DMS153 (cell line): ENCODE measurements at regions not wholly inside any gene's neighbourhood (a gene's known extent, or its start where the extent isn't known, plus 50 kb on each side); places are given as distances from the start of the nearest gene placed in this dataset.

ENCODE experiments used
- DNase-seq: peaks from one replicate; lab custom pipeline; 2025; lab: John Stamatoyannopoulos, UW

DNA sequence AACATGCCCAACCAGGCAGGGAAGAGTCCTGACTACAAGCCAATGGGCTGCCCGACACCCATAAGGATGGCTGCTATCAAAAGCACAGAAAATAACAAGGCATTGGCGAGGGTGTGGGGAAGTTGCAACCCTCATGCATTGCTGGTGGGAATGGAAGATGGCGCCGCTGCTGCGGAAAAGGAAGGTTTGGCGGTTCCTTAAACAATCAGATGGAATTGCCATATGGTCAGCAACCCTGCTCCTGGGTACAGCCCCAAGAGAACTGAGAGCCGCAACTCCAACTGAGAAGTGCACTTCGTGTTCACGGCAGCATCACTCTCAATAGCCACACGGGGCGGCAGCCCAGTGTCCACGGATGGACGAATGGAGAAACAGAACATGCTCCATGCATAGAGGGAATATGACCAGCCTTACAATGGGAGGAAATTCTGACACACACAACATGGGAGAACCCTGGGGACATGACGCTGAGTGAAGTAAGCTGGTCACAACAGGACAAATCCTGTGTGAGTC lies 193.3 kb downstream of the RBFOX3 start:
- DNase-seq, result no peak

DNA sequence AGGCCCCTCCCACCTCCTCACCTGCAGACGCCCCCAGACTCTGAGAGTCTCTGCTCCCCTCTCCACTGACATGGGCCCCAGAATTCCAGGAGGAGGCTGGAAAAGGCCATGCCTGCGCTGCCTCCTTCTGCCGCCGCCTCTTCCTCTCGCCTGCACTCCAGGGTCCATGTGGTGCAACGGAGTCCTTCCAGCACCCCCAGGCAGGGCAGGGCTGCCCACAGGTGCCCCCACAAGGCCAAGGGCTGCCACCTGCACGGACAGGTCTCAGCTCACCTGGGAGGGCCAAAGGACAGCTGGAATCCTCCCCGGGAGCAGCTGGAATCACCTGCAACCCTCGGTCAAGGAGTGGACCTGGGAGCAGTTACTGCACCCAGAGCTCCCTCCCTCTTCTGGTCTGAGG lies 194.9 kb downstream of the RBFOX3 start:
- no peak for DNase-seq

DNA sequence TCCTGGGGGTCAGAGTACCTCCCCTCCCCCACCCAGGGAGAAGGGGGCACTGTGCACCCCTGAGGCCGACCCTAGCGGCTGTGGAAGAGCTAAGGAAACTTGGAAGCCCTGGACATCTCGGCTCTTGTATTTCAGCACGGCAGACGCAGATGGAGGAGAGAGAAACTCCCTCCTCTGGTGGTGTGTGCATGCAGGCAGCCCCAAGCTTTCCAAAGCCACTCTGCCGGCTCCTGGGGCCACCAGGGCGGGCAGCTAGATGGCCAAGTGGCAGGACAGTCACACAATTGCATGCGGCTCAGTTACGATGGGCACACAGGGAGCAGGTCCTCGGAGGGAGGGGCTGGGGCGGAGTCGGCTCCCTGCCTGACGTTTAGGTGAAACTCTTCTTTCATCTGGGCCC lies 195.5 kb downstream of the RBFOX3 start:
- no peak for DNase-seq

DNA sequence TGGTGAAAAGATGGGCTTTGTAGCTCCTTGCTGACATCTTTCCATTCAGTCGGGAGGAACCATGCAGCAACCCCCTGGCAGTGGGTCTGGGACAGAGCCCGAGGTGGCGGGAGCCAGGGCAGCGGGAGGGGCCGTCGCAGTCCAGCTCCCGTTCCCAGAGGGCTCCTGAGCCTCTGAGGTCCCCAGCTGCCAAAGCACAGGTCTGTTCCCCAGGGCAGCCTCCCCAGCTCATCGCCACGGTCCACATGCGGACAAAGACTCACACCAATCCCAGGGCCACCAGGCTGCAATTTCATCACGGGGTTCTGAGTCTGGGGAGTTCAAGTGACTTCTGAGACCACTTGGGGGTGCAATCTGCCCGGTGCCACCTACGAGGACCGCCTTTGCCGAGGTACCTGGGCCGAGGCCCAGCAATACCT lies 196.0 kb downstream of the RBFOX3 start:
- DNase-seq, result no peak

DNA sequence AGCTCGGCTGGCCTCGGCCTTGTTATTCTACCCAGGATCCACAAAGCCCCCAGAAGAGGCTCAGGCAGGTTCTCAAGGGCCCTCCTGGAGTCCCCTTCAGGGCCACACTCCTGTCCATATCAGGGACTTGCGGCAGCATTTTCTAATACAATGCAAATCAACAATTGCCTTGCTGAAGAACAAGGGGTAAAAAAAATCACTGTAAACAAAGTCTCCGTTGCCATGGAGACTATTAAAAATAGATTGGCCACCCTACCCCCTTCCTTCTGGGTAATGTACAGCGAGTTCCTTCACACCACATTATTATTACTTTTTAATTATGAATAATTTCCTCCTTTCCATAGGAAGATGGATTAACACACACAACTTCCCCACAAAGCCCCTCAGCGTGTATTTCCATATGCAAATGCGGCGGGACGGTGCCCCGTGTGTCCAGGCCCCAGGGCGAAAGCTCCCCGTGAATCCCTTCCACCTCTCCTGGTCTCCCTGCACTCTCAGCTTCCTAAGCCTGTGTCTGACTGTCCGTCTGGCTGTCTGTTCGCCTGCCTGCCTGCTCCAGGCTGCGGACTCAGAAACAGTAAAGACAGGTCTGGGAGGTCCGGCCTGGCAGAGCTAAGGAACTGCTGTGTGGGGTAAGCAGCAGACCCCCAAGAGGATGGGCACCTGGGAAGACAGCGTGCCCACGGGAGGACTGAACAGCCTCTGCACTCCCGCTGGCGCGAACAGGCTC lies 196.6 kb downstream of the RBFOX3 start:
- no peak for DNase-seq

DNA sequence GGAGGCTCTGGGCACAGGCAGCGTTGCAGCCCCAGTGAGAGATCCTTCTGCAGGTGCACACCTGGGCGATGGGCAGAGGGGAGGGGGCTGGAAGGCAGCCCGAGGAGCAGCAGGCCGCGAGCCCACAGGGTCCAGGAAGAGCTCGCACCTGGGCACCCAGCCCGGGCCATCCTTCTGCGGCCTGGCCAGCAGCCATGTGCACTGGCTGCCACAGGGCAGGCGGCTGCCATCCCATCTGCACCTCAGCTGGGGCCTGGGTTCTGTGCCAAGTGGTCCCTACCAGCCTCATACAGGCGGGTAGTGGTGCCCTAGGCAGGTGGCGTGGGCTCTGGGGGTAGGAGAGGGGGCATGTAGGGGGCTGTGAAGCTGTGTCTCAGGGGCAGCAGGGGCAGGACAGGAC lies 197.2 kb downstream of the RBFOX3 start:
- DNase-seq, result peak; percentile 26

DNA sequence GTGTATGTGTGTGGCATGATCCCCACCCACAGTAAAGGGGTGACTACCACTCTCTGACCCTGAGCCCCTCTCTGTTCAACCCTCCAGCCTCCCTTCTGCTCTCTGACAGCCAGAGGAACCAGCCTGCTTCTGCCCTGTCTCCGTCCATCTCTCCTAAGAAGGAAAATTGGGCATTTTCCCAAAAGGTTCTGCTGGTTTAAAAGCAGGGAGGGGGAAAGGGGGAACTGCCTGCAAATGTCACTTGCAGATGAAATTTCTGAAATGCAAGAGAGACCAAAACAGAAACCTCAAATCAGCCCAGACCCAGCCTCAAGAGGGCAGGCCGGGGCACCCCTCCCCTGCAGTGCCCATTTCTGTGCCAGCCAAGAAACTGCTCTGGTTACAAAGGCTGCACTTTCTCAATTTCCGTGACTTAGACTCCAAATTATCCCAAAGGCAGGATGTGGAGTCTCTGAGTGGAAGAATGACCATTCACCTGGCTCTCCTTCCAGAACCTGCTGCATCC lies 197.9 kb downstream of the RBFOX3 start:
- DNase-seq, result no peak

DNA sequence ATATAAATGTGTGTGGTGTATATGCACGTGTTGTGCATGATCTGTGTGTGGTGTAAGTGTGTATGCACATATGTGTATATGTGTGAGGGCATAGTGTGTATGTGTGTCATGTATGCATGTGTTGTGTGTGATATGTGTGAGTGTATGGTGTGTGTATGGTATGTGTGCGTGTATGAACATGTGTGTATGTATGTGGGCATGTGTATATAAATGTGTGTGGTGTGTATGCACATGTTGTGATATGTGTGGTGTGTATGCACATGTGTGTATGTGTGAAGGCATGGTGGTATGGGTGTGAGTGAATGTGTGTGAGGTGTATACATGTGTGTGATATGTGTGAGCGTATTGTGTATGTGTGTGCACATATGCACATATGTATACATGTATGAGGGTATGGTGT lies 198.7 kb downstream of the RBFOX3 start:
- DNase-seq, result no peak

DNA sequence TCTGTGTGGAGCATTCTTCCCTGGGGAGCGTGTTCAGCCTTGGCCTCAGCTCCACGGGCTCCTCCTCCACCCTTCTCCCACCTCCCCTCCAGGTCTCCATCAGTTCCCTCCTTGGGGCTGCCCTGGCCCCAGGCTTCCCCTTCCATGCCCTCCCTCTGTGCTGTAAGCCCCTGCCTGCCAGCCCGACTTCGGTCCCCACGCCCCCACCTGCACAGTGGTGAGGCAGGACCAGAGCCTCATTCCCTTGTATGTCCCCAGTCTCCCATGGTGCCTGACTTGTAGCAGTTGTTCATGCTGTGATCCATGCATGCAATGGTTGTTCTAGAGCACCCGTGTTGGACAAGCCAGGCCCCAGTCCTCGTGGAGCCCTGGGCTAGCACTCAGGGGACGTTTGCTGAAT lies 199.4 kb downstream of the RBFOX3 start:
- no peak for DNase-seq

DNA sequence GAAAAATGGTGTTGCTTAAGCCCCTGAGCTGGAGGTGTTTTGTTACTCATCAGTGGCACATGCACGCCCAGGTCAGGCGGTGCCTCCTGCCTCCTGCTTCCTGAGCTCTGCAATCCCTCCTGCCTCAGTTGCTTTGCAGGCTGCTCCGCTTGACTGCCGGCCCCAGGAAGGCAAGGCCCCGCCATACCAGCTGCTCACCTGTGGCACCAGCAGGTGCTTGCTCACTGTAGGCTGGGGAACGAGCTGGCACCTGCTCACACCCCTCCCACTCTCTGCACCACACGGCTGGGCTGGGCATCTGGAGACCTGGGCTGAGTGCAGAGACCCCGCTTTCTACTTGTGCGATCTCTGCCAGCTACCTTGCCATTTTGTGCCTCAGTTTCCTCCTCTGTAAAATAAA lies 200.2 kb downstream of the RBFOX3 start:
- DNase-seq, result no peak

DNA sequence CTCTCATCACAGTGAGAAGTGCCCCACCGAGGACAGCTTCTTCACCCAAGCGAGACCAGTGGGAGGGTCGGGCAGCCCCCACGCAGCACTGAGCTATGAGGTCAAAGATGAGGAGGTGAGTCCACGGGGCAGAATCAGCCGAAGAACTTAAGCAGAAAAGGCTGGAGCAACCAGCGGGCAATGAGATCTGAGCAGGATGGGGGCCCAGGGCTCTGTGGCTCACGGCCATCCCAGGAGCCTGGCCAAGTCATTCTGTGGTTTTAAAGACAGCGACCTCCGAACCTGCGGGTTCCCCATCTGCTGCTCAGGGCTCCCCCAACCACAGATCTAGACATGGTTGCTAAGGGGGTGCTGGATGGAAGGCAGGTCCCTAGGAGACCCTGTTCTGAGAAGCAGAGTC lies 202.6 kb downstream of the RBFOX3 start:
- DNase-seq, result no peak

DNA sequence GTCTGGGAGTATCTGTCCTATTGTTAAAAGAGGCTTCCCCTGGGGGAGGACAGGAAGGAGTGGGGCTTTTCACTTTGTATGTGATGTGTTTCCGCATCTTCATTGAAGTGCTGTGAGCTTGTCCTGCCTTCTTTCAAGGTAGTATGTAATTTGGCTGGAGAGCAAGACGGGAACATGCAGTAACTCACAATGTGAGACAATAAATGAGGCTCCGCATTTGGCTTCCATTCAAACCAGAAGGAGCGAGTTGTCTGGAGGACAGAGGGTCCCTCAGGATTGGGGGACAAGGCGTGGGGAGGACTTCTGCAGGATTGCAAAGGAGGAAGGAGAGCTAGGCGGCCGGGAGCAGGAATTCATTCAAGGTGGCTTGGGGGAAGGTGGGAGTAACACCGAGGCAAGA lies 203.5 kb downstream of the RBFOX3 start:
- no peak for DNase-seq

DNA sequence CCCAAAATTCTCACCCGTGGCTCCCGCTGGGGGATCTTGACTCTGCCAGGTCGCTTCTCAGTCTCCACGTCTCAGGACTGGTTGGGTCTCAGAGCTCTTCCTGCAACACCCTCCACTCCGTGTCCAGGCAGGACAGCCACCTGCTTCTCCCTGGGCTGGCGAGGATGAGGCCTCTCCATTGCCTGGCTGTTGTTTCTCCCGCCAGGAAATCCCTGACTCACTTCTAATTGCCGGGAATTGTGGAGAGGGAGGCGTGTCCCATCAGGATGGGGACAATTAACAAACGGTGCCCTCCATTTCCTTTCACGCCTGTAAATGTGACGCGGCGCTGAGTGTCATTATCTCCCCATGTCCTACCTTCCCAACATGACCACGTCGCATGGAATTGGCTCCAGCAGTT lies 204.5 kb downstream of the RBFOX3 start:
- DNase-seq, result peak; percentile 39

DNA sequence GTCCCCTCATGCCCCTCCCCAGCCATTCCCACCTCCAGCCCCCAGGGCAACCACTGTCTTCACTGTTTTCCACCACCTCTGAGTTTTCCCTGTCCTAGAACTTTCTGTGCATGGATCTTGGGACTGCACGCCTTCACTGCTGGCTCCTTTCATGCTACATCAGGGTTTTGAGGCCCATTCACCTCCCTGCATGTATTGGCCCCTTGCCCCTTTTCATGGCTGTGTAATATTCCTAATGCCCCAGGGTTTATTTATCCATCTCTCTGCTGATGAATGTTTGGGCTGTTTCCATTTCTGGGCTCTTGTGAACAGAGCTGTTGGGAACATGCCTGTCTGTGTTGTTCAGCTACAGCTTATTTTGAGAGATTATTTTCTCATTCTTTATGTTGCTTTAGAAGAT lies 205.0 kb downstream of the RBFOX3 start:
- DNase-seq, result no peak

DNA sequence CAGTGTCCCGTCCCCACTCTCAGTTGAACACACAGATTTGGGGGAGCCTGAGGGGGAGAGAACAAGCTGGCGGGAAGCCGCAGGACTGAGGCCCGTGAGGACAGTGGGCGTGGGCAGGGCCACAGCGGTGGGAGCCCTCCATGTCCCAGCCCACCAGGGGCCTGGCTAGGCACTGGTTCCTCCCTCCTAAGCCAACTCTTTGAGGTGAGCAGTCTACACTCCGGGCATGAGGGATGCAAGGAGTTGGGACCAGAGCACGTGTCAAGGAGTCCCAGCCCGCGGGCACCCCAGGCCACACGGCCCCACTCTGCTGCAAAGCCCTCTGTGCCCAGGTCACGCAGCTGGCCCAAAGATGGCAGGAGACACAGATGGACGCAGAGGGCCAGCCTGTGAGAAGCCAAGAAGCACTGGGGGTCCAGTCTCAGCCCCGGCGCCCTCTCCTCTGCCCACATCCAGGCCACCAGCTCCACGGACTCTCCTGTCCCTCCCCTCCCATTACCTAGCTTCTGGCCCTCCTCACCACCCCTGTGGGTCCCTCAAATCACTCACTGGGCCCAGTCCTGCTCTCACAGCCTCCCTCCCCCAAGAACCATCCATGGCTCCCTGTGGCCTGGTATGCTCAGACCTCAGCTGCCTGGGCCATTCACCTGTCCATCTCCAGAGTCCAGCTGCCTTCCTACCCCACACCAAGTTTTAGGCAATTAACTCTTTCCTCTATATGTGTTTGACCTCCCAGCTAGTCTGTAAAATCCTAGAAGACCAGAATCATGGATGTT lies 206.5 kb downstream of the RBFOX3 start:
- no peak for DNase-seq

DNA sequence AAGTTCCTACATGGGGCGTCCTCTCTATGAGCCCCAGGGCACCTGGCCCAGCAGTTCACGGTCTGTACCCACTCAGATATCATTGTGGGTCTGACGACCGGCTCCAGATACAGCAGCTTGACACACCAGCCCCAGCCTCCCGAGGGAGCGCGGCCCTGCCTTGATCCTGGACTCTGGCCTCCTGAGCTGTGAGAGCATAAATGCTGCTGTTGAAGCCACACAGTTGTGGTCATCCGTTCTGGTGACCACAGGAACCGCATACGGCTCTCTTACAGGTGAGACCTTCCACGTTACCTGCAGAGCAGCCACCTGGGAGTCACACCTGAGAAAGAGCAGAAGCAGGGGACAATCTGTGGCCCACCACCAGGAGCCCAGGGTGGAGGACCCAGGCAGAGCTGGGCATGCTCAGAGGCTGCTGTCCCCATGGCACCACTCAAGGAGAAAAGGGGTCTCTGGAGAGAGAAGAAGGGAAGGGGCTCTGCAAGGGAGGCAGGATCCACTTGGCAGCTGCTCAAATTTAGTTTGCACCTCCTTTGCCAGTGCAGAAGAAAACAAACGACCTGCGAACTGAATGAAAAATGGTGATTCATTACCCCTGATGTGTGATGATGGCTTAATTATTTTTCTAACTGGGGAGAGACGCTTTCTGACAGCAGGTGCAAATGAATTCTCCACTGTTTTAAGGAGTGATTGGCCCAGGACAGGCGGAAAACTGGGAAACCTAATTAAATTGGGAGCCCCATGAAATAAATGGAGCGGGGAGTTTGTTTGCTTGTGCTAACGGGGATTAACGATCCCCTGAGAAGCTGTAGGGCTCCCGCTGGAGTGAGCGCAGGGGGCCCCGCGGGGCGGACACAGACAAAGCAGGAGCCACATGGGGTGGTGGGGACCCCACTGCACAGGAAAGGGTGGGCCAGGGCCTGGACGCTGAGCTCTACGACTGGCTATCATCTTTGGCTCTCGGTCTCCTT lies 208.9 kb downstream of the RBFOX3 start:
- DNase-seq, result no peak

DNA sequence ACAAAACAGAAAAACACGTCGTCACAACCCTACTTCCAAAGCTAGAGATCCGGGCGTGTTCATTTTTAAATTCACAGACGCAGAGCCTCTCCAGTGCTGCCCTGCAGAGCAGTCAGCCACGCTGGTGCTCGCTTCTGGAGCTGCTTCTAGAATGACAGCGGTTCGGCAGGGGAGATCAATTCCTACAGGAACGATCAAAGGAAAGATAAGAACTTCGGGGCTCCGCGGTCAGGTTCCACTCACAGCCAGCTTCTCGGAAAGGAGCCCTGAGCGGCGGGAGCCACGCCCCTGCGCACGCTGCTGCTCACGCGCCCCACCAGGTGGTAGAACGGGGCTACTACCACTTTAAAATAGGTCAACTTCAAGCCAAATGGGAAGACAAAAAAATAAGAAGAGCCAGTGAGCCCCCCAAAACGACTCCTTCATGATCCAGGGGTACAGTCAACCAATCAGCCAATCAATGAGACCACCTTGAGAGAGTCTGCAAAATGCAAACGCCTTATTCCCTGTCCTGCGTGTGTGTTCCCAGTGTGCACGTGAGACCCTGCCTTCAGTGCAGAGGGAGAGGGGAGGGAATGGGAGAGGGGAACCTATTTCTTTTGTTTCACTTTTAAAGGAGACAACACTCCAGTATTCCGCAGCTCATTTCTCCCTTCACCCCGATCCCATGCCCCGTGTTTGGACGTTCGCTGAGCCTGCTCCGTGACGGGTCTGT lies 209.7 kb downstream of the RBFOX3 start:
- no peak for DNase-seq

DNA sequence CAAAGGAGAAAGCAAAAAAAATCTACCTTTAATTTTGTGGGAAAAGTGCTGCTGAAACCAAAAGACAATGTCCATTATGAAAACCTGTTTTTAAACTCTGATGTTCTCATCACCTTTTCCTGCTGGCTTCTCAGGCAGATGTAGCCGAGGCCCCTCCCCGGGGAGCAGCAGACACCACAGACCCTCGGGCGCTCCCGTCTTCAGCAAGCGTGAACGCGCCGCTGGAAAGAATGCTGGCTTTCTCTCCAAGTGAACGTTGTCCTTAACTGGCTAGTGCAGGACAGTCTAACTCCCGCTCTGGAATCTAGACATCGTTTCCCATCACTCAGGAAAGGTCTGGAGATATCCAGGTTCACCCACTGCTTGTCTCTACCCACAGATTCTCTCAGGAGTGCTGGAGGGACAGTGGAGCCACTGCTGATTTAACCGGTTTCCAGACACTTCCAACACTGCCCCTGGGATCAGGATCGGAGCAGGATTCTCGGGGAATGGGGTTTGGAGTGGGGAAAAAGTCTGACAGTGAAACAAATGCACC lies 211.2 kb downstream of the RBFOX3 start:
- no peak for DNase-seq

DNA sequence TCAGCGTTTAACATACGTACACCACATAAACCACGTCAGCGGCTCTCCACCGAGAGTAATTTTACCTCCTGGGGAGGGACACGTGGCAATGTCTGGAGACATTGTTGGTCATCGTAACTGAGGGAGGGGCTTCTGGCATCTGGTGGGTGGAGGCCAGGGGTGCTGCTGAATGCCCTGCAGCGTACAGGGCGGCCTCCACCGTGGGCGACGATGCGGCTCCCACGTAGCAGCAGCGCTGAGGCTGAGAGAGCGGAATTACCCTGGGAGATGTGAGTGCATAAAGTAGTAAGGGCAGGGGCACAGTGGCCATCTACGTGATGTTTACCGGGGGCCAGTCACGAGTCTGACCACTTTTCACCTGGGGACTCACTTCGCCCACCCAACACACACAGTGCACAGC lies 212.4 kb downstream of the RBFOX3 start:
- no peak for DNase-seq

DNA sequence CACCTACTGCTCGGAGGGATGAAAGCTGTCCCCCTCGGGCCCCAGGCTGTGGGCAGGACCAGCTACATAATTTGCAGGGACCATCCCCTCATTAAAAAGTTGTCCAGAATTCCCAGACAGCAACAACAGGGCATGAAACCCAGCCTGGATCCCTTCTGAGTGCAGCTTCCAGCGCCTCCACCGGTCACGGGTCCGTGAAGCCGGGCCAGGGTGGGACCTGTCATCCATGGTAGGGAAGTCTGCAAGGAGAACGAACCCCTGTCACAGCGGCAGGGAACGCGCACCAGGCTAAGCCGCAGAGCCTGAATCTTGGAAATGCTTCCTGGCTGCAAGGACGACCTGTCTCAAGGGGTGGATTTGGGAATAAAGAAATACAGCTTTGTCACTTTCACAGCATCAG lies 214.2 kb downstream of the RBFOX3 start:
- DNase-seq, result no peak

DNA sequence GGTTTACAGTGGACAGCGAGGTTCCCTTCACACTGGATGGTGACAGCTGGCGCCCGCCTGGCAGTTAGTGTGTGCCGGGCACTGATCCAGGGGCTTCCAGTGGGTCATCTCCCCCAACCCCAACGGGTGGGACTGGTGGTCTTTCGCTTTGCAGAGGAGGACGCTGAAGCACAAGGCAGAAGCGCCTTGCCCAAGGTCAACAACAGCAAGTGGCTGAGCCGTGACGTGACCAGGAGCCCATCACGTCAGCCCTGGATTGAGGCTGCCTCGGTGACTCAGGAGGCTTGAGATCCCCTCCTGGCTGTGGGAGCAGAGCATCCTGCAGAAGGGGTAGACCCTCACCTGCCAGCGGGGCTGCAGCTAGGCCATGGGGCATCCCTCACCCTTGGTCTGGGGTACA lies 215.3 kb downstream of the RBFOX3 start:
- no peak for DNase-seq
